ENCODE measurements at regions not wholly inside any gene's neighbourhood (a gene's known extent, or its start where the extent isn't known, plus 50 kb on each side); places are given as distances from the start of the nearest gene placed in this dataset.

DNA sequence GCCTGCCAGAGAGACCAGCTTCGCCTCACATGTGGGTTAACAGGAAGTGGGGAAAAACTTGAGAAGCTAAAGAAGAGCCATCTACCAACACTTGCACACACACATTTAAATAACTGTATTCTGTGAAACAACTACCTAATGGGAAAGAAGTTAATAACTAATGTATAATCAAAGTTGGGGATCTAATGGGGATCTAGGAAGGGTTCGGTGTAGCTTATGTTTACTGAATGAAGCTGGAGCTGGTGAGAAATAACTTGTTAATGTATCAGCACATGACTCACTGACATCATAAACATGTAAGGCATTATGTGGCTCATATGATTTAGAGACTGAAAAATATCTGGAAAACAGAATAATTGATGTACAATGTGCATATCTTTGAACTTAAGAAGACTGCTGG, 421.3 kb upstream of the NXPH2 start:
- TF ChIP-seq POLR2AphosphoS5 (IDR thresholded peaks at IDR 0.05; ENCODE audit: low read depth, low read length) (no peak), SIN3A (IDR thresholded peaks at IDR 0.05; ENCODE audit: borderline replicate concordance, insufficient read depth, low read depth, low read length) (no peak)
- TF ChIP-seq, protein P1, sequence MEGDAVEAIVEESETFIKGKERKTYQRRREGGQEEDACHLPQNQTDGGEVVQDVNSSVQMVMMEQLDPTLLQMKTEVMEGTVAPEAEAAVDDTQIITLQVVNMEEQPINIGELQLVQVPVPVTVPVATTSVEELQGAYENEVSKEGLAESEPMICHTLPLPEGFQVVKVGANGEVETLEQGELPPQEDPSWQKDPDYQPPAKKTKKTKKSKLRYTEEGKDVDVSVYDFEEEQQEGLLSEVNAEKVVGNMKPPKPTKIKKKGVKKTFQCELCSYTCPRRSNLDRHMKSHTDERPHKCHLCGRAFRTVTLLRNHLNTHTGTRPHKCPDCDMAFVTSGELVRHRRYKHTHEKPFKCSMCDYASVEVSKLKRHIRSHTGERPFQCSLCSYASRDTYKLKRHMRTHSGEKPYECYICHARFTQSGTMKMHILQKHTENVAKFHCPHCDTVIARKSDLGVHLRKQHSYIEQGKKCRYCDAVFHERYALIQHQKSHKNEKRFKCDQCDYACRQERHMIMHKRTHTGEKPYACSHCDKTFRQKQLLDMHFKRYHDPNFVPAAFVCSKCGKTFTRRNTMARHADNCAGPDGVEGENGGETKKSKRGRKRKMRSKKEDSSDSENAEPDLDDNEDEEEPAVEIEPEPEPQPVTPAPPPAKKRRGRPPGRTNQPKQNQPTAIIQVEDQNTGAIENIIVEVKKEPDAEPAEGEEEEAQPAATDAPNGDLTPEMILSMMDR (IDR thresholded peaks at IDR 0.05) = no peak
- TF ChIP-seq, protein P2, sequence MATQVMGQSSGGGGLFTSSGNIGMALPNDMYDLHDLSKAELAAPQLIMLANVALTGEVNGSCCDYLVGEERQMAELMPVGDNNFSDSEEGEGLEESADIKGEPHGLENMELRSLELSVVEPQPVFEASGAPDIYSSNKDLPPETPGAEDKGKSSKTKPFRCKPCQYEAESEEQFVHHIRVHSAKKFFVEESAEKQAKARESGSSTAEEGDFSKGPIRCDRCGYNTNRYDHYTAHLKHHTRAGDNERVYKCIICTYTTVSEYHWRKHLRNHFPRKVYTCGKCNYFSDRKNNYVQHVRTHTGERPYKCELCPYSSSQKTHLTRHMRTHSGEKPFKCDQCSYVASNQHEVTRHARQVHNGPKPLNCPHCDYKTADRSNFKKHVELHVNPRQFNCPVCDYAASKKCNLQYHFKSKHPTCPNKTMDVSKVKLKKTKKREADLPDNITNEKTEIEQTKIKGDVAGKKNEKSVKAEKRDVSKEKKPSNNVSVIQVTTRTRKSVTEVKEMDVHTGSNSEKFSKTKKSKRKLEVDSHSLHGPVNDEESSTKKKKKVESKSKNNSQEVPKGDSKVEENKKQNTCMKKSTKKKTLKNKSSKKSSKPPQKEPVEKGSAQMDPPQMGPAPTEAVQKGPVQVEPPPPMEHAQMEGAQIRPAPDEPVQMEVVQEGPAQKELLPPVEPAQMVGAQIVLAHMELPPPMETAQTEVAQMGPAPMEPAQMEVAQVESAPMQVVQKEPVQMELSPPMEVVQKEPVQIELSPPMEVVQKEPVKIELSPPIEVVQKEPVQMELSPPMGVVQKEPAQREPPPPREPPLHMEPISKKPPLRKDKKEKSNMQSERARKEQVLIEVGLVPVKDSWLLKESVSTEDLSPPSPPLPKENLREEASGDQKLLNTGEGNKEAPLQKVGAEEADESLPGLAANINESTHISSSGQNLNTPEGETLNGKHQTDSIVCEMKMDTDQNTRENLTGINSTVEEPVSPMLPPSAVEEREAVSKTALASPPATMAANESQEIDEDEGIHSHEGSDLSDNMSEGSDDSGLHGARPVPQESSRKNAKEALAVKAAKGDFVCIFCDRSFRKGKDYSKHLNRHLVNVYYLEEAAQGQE (IDR thresholded peaks at IDR 0.05; ENCODE audit: insufficient read depth in 1 of 2, low read depth in 2 of 2, low read length in 1 of 2) = no peak
